ENCODE measurements at regions not wholly inside any gene's neighbourhood (a gene's known extent, or its start where the extent isn't known, plus 50 kb on each side); places are given as distances from the start of the nearest gene placed in this dataset.

- no peaks in the 10 kb centered on the region for H4K20me1 ChIP-seq (ENCODE audit: insufficient read depth)
- no peak overlapping the region for H3K4me3 ChIP-seq (IDR thresholded peaks at IDR 0.05; ENCODE audit: insufficient read depth, low read depth, low read length)
- H3K79me2 ChIP-seq (ENCODE audit: insufficient read depth, low read depth) = no peaks in the 10 kb centered on the region
- no peak overlapping the region for H3K9ac ChIP-seq
- no peak overlapping the region for H3K27ac ChIP-seq
- no peaks in the 10 kb centered on the region for H3K36me3 ChIP-seq (ENCODE audit: insufficient read depth)
- H3K4me2 ChIP-seq = no peak overlapping the region
- H3K27me3 ChIP-seq (ENCODE audit: insufficient read depth, low read depth) = no peaks in the 10 kb centered on the region
- no peak for TF ChIP-seq CTCF (conservative IDR thresholded peaks at IDR 0.05; ENCODE audit: low read depth, low read length)
- no peak overlapping the region for H2AFZ ChIP-seq (ENCODE audit: low read depth)
- no peaks in the 10 kb centered on the region for H3K4me1 ChIP-seq (ENCODE audit: low read depth, poor library complexity, severe bottlenecking)
Observed at GRCh38 chr3:191047930-191048329, 151.1 kb upstream of the OSTN start.

- H3K4me3 ChIP-seq (IDR thresholded peaks at IDR 0.05; ENCODE audit: insufficient read depth, low read depth, low read length) = no peak overlapping the region
- no peak overlapping the region for H3K9ac ChIP-seq
- no peak overlapping the region for H3K27ac ChIP-seq
- no peaks in the 10 kb centered on the region for H3K36me3 ChIP-seq (ENCODE audit: insufficient read depth)
- no peaks in the 10 kb centered on the region for H4K20me1 ChIP-seq (ENCODE audit: insufficient read depth)
- H3K4me2 ChIP-seq = no peak overlapping the region
- H3K79me2 ChIP-seq (ENCODE audit: insufficient read depth, low read depth) = no peaks in the 10 kb centered on the region
- H3K27me3 ChIP-seq (ENCODE audit: insufficient read depth, low read depth) = no peaks in the 10 kb centered on the region
- TF ChIP-seq CTCF (conservative IDR thresholded peaks at IDR 0.05; ENCODE audit: low read depth, low read length) = no peak
- no peak overlapping the region for H2AFZ ChIP-seq (ENCODE audit: low read depth)
- no peaks in the 10 kb centered on the region for H3K4me1 ChIP-seq (ENCODE audit: low read depth, poor library complexity, severe bottlenecking)
Observed at GRCh38 chr3:191030929-191031328, 168.1 kb upstream of the OSTN start.

GRCh38 chr3:191030491-191030890 lies 168.0 kb upstream of the GMNC start:
- Histone ChIP-seq H3K79me2 (ENCODE audit: insufficient read depth, low read depth) (no peaks in the 10 kb centered on the region), H3K4me2 (no peak overlapping the region), H2AFZ (ENCODE audit: low read depth) (no peak overlapping the region), H3K27me3 (ENCODE audit: insufficient read depth, low read depth) (no peaks in the 10 kb centered on the region), H3K36me3 (ENCODE audit: insufficient read depth) (no peaks in the 10 kb centered on the region), H4K20me1 (ENCODE audit: insufficient read depth) (no peaks in the 10 kb centered on the region), H3K9ac (no peak overlapping the region), H3K27ac (no peak overlapping the region), H3K4me1 (ENCODE audit: low read depth, poor library complexity, severe bottlenecking) (no peaks in the 10 kb centered on the region), H3K4me3 (IDR thresholded peaks at IDR 0.05; ENCODE audit: insufficient read depth, low read depth, low read length) (no peak overlapping the region)
- TF ChIP-seq CTCF (conservative IDR thresholded peaks at IDR 0.05; ENCODE audit: low read depth, low read length) = no peak

GRCh38 chr3:191026746-191027145 lies 164.3 kb upstream of the GMNC start:
- TF ChIP-seq CTCF (conservative IDR thresholded peaks at IDR 0.05; ENCODE audit: low read depth, low read length) = no peak
- Histone ChIP-seq H4K20me1 (ENCODE audit: insufficient read depth) (no peaks in the 10 kb centered on the region), H3K79me2 (ENCODE audit: insufficient read depth, low read depth) (no peaks in the 10 kb centered on the region), H3K27me3 (ENCODE audit: insufficient read depth, low read depth) (no peaks in the 10 kb centered on the region), H3K9ac (no peak overlapping the region), H3K4me1 (ENCODE audit: low read depth, poor library complexity, severe bottlenecking) (no peaks in the 10 kb centered on the region), H3K27ac (no peak overlapping the region), H2AFZ (ENCODE audit: low read depth) (no peak overlapping the region), H3K4me3 (IDR thresholded peaks at IDR 0.05; ENCODE audit: insufficient read depth, low read depth, low read length) (no peak overlapping the region), H3K4me2 (no peak overlapping the region), H3K36me3 (ENCODE audit: insufficient read depth) (no peaks in the 10 kb centered on the region)
